Mesendoderm (in vitro differentiated cells): ENCODE measurements at regions not wholly inside any gene's neighbourhood (a gene's known extent, or its start where the extent isn't known, plus 50 kb on each side); places are given as distances from the start of the nearest gene placed in this dataset.

Experiments
- DNase-seq: peaks from one replicate; pipeline ENCODE4 v3.0.0; 2013
- H2AK5ac ChIP-seq: 2 replicates; pipeline ENCODE4 v1.6.1; 2013; ENCODE audit warnings: low read length, inconsistent platforms
- H2BK120ac ChIP-seq: 2 replicates; pipeline ENCODE4 v1.6.1; 2013; ENCODE audit warnings: low read depth, mild to moderate bottlenecking, low read length, moderate library complexity, mixed read lengths
- H2BK15ac ChIP-seq: replicated peaks from 2 replicates; pipeline ENCODE4 v1.6.1; 2013; ENCODE audit warnings: low read depth, mild to moderate bottlenecking, moderate library complexity
- H2BK5ac ChIP-seq: 2 replicates; pipeline ENCODE4 v1.6.1; 2013; ENCODE audit warnings: low read length, inconsistent platforms
- H3K18ac ChIP-seq: 2 replicates; pipeline ENCODE4 v1.6.1; 2013; ENCODE audit warnings: mild to moderate bottlenecking, low read length, mixed read lengths
- H3K23ac ChIP-seq: one replicate; pipeline ENCODE4 v1.6.1; 2013; ENCODE audit warnings: low read length
- H3K27ac ChIP-seq: 2 replicates; pipeline ENCODE4 v1.5.1; 2013; ENCODE audit warnings: low read depth, mild to moderate bottlenecking, inconsistent platforms, low read length, moderate library complexity
- H3K27me3 ChIP-seq: 2 replicates; pipeline ENCODE4 v1.6.1; 2013; ENCODE audit warnings: low read length, control low read depth, mild to moderate bottlenecking, inconsistent platforms; ENCODE audit not compliant: insufficient read depth, poor library complexity
- H3K36me3 ChIP-seq: 2 replicates; pipeline ENCODE4 v1.6.1; 2013; ENCODE audit warnings: low read length, inconsistent platforms; ENCODE audit not compliant: control insufficient read depth, insufficient read depth
- H3K4ac ChIP-seq: one replicate; pipeline ENCODE4 v1.6.1; 2013; ENCODE audit warnings: low read depth, mild to moderate bottlenecking, low read length, moderate library complexity
- H3K4me1 ChIP-seq: 2 replicates; pipeline ENCODE4 v1.6.1; 2013; ENCODE audit warnings: low read depth, low read length, inconsistent platforms; ENCODE audit not compliant: control insufficient read depth
- H3K4me2 ChIP-seq: 2 replicates; pipeline ENCODE4 v1.6.1; 2013; ENCODE audit warnings: low read length
- H3K4me3 ChIP-seq: 2 replicates; pipeline ENCODE4 v1.5.1; 2013; ENCODE audit warnings: mild to moderate bottlenecking, low read length
- H3K56ac ChIP-seq: one replicate; pipeline ENCODE4 v1.6.1; 2013; ENCODE audit warnings: low read length
- H3K79me1 ChIP-seq: 2 replicates; pipeline ENCODE4 v1.6.1; 2013; ENCODE audit warnings: low read length, inconsistent platforms
- H3K79me2 ChIP-seq: 2 replicates; pipeline ENCODE4 v1.6.1; 2013; ENCODE audit warnings: mild to moderate bottlenecking, low read length; ENCODE audit not compliant: control insufficient read depth, insufficient read depth
- H3K9ac ChIP-seq: 2 replicates; pipeline ENCODE4 v1.6.1; 2013; ENCODE audit warnings: low read length, inconsistent platforms
- H4K5ac ChIP-seq: one replicate; pipeline ENCODE4 v1.6.1; 2013; ENCODE audit warnings: low read length
- H4K8ac ChIP-seq: one replicate; pipeline ENCODE4 v1.6.1; 2013; ENCODE audit warnings: low read depth, mild to moderate bottlenecking, control low read depth, low read length, moderate library complexity
- WGBS: extraction: QIAGEN DNeasy Blood & Tissue Kit; methylation state at CpG from one replicate; pipeline ENCODE4 v1.1.7; 2013; ENCODE audit warnings: low lambda C conversion rate, missing lambda C conversion rate; ENCODE audit not compliant: insufficient coverage; ENCODE audit errors: extremely low coverage; 5-methylcytosine and 5-hydroxymethylcytosine counted together

- Histone ChIP-seq H4K5ac (no peak overlapping the region), H3K56ac (no peak overlapping the region), H2BK5ac (no peak overlapping the region), H3K18ac (no peak overlapping the region), H3K36me3 (no peaks in the 10 kb centered on the region), H3K79me2 (no peaks in the 10 kb centered on the region), H3K4ac (no peak overlapping the region), H2AK5ac (no peak overlapping the region), H3K27ac (no peak overlapping the region), H3K9ac (no peak overlapping the region), H3K4me3 (no peak overlapping the region), H2BK15ac (no peak overlapping the region), H3K27me3 (no peaks in the 10 kb centered on the region), H3K4me1 (no peaks in the 10 kb centered on the region), H3K23ac (no peak overlapping the region), H3K4me2 (no peak overlapping the region), H2BK120ac (no peak overlapping the region), H4K8ac (no peak overlapping the region), H3K79me1 (no peaks in the 10 kb centered on the region)
- no CpG with 5 or more reads among the region's 4 CpGs for WGBS
- no peak for DNase-seq
Observed at GRCh38 chr6:132964101-132964867, 149.9 kb downstream of the RPS12 start.

- no CpG with 5 or more reads among the region's 2 CpGs for WGBS
- no peak overlapping the region for H3K27ac ChIP-seq
- no peak overlapping the region for H4K8ac ChIP-seq
- no peak overlapping the region for H3K4ac ChIP-seq
- no peaks in the 10 kb centered on the region for H3K79me2 ChIP-seq
- H3K9ac ChIP-seq = no peak overlapping the region
- no peak overlapping the region for H2AK5ac ChIP-seq
- no peaks in the 10 kb centered on the region for H3K4me1 ChIP-seq
- DNase-seq = no peak
- no peak overlapping the region for H4K5ac ChIP-seq
- H2BK15ac ChIP-seq = no peak overlapping the region
- H3K27me3 ChIP-seq = no peaks in the 10 kb centered on the region
- no peaks in the 10 kb centered on the region for H3K36me3 ChIP-seq
- H3K18ac ChIP-seq = no peak overlapping the region
- no peak overlapping the region for H3K56ac ChIP-seq
- no peak overlapping the region for H3K23ac ChIP-seq
- H2BK5ac ChIP-seq = no peak overlapping the region
- H2BK120ac ChIP-seq = no peak overlapping the region
- H3K4me2 ChIP-seq = no peak overlapping the region
- no peak overlapping the region for H3K4me3 ChIP-seq
- no peaks in the 10 kb centered on the region for H3K79me1 ChIP-seq
Observed at GRCh38 chr6:132964868-132965382, 150.6 kb downstream of the RPS12 start.

GRCh38 chr6:132967871-132968270, 153.5 kb downstream of the RPS12 start:
- Histone ChIP-seq H3K56ac (no peak overlapping the region), H2AK5ac (no peak overlapping the region), H2BK15ac (no peak overlapping the region), H4K5ac (no peak overlapping the region), H3K4ac (no peak overlapping the region), H3K79me1 (no peaks in the 10 kb centered on the region), H3K36me3 (no peaks in the 10 kb centered on the region), H3K4me3 (no peak overlapping the region), H3K9ac (no peak overlapping the region), H2BK120ac (no peak overlapping the region), H3K27me3 (no peaks in the 10 kb centered on the region), H3K27ac (no peak overlapping the region), H3K18ac (no peak overlapping the region), H4K8ac (no peak overlapping the region), H3K79me2 (no peaks in the 10 kb centered on the region), H3K4me2 (no peak overlapping the region), H3K4me1 (no peaks in the 10 kb centered on the region), H2BK5ac (no peak overlapping the region), H3K23ac (no peak overlapping the region)
- WGBS = no CpG with 5 or more reads among the region's 2 CpGs
- DNase-seq = no peak

GRCh38 chr6:132968419-132968950, 154.1 kb downstream of the RPS12 start:
- no peak overlapping the region for H3K23ac ChIP-seq
- no peak overlapping the region for H3K4me3 ChIP-seq
- no peak overlapping the region for H4K5ac ChIP-seq
- no CpG with 5 or more reads among the region's 5 CpGs for WGBS
- no peak overlapping the region for H3K4me2 ChIP-seq
- no peaks in the 10 kb centered on the region for H3K27me3 ChIP-seq
- H3K18ac ChIP-seq = no peak overlapping the region
- DNase-seq = no peak
- no peak overlapping the region for H2BK120ac ChIP-seq
- H2AK5ac ChIP-seq = no peak overlapping the region
- H4K8ac ChIP-seq = no peak overlapping the region
- H3K27ac ChIP-seq = no peak overlapping the region
- H2BK15ac ChIP-seq = no peak overlapping the region
- H3K79me1 ChIP-seq = no peaks in the 10 kb centered on the region
- no peak overlapping the region for H3K56ac ChIP-seq
- no peak overlapping the region for H2BK5ac ChIP-seq
- no peak overlapping the region for H3K4ac ChIP-seq
- H3K36me3 ChIP-seq = no peaks in the 10 kb centered on the region
- H3K9ac ChIP-seq = no peak overlapping the region
- H3K4me1 ChIP-seq = no peaks in the 10 kb centered on the region
- H3K79me2 ChIP-seq = no peaks in the 10 kb centered on the region

- H2BK15ac ChIP-seq = no peak overlapping the region
- H3K56ac ChIP-seq = no peak overlapping the region
- H3K4ac ChIP-seq = no peak overlapping the region
- H3K4me3 ChIP-seq = no peak overlapping the region
- H4K5ac ChIP-seq = no peak overlapping the region
- no peaks in the 10 kb centered on the region for H3K36me3 ChIP-seq
- no peak overlapping the region for H3K9ac ChIP-seq
- WGBS = no CpG with 5 or more reads among the region's 1 CpG
- no peak overlapping the region for H3K23ac ChIP-seq
- no peaks in the 10 kb centered on the region for H3K79me2 ChIP-seq
- H3K27me3 ChIP-seq = no peaks in the 10 kb centered on the region
- no peak for DNase-seq
- no peaks in the 10 kb centered on the region for H3K79me1 ChIP-seq
- no peak overlapping the region for H3K27ac ChIP-seq
- H3K4me2 ChIP-seq = no peak overlapping the region
- H4K8ac ChIP-seq = no peak overlapping the region
- no peak overlapping the region for H2BK120ac ChIP-seq
- no peak overlapping the region for H2AK5ac ChIP-seq
- no peak overlapping the region for H2BK5ac ChIP-seq
- no peak overlapping the region for H3K18ac ChIP-seq
- H3K4me1 ChIP-seq = no peaks in the 10 kb centered on the region
Observed at GRCh38 chr6:132969196-132969595, 154.8 kb downstream of the RPS12 start.
